NCI-H1105 (cell line): ENCODE measurements at regions not wholly inside any gene's neighbourhood (a gene's known extent, or its start where the extent isn't known, plus 50 kb on each side); places are given as distances from the start of the nearest gene placed in this dataset.
"Not testable (repeated sequence)": the region's sequence is repeated elsewhere in the genome, so short reads cannot be mapped to it uniquely, and the experiment has no call there.

ENCODE experiments used
- DNase-seq: peaks from one replicate; lab custom pipeline; 2025; lab: John Stamatoyannopoulos, UW

DNA sequence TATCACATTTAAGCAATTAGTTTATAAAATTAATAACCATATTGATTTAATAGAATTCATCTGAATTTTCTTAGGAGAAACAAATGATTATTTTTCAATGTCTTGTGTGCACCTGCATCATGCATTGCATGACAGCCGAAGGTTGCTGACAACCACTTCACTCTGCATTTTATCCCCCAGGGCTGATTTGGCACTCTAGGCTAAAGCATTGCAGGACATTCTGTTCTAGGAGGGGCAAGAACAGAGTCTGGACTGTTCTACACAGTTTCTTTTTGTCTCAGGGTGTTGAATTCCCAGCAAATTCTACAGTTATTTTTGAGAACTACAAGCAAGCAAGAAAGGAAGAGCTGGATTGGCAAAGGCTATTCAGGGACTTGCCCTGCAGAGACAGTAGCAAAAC, 570.4 kb upstream of the EYS start:
- DNase-seq: no peak

DNA sequence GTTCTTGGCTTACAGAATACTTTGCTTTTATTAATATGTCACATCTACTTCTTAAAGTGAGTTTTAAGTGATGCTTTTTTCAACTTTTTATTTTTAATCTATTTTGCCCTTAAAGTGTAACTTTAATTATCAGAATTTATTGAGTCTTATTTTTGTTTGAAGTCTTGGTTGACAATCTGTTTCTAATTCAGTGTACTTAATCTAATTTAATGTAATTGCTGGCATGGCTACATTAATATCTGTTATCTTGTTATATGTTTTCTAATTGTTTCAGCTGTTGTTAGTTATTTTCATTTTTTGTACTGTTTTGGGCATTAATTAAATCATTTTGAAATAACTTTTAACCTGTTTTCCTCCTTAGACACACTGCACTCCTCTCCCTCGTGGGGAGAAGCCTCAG, 558.7 kb upstream of the EYS start:
- DNase-seq: no peak

DNA sequence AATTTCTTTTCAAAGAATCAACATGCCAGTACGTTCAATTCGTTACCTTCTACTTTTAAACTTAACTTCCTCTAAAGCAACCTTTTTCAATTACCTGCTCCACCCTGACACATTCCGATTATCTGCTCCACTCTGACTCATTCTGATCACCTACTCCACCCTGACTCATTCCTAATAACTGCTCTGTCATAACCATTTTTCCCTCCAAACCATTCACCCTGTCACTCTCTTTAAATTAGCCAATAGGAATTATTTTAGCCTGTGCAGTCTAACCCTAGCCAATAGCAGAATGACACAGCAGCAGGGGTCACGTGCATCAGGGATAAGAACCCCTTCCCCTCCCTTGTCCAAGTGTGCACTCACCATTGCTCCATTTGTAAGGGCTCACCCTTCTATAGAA, 557.4 kb upstream of the EYS start:
- DNase-seq: no peak

DNA sequence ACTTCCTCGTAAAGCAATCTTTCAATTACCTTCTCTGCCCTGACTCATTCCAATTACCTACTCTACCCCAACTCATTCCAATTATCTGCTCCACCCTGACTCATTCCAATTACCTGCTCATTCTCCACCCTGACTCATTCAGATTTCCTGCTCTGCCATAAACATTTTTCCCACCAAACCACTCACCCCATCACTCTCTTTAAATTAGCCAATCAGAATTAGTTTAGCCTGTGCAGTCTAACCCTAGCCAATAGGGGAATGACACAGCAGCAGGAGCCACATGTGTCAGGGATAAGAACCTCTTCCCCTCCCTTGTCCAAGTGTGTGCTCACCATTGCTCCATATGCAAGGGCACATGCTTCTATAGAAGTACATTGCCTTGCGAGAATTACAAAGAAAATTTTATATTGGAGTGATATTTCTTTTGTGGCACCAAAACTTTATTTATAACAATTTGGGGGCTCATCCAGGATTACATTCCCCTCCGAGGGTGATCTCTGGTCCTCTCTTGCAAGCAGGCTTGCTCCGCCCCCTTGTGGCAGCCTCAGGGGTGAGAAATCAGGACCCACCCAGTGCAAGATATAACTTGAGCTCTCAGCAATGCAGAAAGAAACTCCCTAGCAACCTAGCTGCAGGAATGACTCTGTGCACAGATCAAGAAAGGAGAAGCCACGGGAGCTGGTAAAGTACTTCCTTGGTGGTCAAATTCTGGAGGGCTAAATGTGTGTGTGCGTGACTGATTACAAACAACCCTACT, 551.9 kb upstream of the EYS start:
- not testable (repeated sequence) for DNase-seq

DNA sequence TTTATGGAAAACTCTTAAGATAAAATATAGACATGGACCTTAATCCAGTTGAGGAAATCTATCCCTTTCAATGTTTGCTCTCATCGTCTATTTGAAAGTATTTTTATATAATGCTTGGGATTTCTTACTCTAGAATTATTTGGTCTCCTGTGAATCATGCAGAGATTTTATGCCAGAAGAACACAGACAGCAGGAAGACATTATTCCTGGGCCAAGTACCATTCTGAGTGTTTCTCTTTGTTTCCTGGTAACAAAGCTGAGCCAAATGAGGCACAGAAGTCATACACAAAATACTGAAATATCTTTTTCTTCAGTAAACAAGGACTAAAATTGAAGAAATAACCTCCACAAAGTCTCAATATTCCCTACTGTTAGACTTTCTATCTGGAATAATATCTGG, 538.2 kb upstream of the EYS start:
- DNase-seq: no peak

DNA sequence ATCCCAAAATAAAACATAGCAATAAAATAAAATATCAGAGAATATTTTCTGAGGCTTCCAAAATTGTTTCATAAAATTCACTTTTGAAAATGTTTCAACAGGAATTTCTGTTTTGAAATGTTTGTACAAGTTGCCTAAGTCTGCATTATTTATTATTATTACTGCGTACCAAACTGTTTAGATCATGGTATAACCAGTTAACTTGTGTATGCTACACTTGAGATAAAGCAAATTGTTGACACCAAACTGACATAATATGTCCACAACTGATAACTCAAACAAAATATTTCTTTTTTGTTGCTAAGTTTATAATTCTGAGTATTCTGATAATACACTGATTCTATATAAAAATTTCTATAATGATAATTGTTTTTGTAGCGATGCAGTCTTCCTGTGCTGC, 531.8 kb upstream of the EYS start:
- DNase-seq: no peak

DNA sequence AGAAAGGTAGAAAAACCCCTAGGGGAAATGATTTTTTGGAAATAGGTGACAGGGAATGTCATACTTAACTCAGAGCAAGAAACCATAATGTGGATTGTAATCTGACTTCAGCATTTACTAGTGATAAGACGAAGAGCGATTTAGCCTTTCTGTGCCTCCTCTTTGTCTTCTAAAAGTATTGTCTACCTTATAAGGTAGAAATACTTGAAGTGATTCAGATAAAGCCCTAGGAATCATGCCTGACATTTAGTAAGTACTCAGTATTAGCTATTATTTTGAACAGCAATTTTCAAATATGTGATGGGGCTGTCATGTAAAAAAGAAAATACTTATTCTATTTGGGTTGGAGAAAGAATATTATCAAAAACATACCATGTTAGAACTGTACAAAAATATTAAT, 525.9 kb upstream of the EYS start:
- DNase-seq: no peak

DNA sequence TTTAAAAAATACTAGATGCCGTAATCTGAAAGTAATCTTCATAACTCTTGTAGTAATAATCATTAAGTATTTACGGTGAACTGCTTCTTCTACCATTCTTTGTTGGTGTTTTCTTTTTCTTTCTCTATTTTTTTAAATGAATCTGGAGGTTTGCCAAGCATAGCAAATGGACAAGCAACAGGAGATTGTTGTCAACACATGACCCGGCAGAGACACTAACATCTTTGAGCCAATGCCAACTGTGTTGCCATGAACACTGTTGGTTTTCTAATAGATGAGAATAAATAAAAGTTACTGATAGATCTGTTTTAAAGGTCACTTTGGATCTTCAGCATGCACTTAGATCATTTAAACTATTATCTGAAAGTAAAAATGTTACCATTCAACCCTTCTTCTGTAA, 523.6 kb upstream of the EYS start:
- DNase-seq: peak; percentile 60

DNA sequence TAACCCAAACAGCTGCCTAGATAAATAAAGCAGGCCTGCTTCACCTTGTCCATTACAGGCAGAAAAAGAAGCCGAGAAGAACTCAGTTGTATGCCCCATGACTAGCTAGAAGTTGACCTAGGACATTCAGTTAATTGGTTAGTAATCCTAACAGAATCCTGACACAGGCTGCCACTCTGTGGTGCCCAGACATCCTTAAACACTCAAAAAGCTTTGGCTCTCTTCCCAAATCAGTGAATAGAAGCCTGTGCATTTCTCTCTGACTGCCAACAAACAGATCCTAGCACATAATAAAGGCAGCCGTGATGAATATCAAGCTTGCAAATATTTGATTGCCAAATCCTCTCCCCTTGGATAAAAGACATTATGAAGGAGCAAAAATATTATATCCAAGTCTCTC, 519.1 kb upstream of the EYS start:
- peak; percentile 90 for DNase-seq

DNA sequence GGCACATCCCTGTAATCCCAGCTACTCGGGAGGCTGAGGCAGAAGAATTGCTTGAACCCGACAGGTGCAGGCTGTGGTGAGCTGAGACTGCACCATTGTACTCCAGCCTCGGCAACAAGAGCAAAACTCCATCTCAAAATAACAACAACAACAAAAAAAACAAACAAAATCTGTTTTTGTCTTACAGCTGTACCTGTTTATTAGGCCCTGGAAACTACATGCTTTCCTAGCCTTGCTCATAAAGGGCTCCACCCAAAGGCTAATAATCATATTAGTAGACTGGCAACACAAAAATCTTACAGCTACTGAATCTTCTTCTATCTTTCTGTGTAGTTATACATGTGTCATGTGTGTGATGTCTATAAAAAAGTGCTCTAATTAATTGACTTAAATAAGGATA, 503.9 kb upstream of the EYS start:
- DNase-seq: no peak

DNA sequence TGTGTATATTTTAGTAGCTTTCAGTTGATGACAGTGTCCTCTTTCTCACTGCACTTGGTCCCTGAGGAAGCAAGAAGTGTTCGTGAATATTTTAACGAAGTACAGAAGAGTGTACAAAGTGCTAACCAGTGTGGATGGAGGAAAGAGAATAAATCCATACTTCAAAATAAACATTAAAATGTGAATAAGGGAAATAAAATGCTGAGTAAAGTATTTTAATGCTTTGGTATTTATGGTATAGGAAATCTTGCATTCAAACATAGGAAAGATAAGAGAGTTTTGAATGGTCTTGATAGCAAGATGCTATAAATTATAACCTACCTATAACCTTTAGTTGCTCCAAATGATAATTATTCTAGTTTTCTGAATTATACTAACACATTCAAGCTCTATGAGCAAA, 493.4 kb upstream of the EYS start:
- no peak for DNase-seq

DNA sequence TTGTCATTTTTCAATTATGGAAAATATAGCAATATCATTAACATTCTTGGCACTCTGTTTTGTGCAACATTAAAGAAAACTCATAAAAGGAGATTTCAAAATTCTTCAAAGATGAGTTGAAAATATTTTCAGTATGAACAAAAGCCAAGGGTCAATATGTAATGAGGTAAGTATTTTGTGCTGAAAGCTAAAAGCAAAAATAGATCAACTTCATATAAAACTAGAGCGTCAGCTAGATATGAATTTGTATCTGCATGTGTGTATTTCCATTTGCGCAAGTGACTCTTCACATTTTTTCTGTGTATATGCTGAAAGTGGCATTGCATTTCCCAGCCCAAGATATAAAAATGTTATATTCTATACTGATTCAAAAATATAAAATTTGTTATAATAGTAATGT, 492.1 kb upstream of the EYS start:
- DNase-seq: no peak

DNA sequence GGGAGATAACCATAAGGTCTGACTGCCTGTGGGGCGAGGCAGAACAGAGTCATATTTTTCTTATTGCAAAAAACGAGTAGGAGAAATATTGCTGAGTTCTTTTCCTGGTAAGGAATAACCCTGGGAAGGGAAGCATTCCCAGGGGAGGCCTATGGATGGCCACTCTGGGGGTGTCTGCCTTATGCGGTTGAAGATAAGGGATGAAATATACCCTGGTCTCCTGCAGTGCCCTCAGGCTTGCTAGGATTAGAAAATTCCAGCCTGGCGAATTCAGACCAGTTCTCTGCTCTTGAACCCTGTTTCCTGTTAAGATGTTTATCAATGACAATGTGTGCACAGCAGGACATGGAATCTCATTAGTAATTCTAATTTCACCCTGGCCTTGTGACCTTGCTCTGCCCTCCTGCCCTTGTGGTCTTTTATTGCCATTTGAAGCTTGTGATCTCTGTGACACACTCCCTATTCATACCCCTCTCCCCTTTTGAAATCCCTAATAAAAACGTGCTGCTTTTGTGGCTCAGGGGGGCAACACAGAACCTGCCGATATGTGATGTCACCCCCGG, 491.1 kb upstream of the EYS start:
- no peak for DNase-seq

DNA sequence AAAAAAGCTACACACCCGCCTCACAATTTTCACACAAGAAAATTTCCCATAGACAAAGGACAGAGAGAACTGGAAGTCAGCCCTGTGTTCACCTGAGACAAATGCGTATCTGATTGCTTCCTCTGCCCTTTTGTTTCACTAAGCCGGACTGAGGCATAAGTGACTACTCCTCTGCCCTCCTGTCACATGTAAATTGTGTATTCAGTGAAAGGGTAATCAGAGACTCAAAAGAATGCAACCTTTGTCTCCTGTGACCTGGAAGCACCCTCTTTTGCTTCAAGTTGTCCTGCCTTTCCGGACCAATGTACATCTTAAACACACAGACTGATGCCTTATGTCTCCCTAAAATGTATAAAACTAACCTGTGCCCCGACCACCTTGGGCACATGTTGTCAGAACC, 483.8 kb upstream of the EYS start:
- DNase-seq: no peak

DNA sequence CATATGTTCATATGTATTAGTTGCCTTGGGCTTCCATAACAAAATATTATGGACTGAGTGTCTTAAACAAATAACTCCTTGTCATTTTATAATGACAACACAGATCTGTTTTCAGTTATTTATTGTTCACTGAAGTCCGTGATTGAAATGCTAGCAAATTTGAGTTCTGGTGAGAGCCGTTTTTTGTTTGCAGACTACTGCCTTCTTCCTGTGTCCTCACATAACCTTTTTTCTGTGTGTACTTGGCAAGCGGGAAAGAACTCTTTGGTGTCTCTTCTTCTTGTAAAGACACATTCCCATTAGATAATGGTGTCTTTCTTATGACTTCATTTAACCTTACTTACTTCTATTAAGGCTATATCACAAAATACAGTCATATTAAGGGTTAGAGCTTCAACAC, 482.9 kb upstream of the EYS start:
- DNase-seq: no peak

DNA sequence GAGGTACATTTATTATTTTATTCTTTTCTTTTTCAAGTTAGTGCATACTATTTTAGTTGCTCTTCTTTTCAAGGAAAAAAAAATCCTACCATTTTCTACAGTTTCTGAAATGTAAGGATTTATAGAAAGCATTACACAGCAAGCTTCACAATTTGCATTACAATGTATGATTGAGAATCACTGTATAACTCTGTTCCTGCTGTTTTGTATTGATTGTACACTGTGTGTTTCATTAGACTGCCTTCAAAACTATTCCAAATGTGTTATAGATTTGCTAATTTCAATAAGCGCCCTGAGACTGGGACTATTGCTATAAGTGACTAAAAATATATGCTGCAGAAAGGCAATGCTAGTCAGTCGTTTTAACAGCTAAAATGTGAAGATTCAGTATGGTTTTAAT, 479.7 kb upstream of the EYS start:
- DNase-seq: no peak

DNA sequence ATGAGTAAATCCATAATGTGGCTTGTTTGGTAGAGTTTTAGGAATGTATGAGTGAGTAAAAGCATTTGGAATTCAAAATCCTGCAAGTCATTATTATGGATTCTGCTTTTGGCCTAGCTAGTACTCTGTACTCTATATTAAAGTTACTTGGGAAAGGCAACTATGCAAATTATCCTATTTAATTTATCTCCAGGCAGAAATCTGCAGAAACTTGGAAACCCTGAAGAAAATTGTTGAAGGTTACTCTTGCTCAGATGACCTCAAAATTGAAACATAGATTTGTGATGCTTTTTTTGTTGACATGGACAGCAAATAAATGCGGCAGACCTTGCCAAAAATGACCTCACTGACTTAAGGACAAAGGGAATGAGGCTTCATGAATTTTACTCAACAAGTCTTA, 477.1 kb upstream of the EYS start:
- no peak for DNase-seq

DNA sequence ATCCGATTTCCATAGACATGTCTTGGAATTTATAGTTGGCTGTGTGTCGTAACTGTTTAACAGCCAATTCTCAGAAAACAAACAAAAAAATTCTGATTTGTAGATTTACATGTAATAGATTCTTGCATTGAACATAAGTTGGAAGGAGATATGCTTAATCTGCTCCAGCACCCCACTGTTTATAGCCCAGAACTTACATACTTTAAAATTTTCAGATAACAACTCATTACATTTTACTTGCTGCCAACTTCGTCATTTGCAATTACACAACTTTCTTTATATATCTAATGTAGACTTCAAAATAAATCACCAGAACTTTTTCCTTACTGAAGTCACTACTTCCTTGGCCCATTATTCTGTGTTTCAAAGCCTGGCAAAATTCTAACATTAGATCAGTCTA, 472.3 kb upstream of the EYS start:
- DNase-seq: no peak

DNA sequence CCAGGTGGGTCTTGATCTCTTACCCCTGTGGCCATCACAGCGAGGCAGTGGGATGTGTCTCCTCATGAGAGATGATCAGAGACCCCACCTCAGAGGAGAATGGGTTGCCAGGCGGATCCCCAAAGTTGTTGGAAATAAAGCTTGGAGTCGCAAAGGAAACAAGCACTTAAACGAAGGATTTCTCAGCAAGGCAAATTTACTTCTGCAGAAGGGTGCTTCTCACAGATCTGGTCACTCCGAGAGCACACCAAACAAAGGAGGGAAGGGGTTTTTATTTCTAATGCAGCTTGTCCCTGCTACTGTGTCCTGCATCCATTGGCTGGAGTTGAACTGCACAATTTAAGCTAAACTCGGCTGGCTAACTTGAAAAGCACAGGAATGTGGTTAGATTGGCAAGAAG, 466.6 kb upstream of the EYS start:
- no peak for DNase-seq

DNA sequence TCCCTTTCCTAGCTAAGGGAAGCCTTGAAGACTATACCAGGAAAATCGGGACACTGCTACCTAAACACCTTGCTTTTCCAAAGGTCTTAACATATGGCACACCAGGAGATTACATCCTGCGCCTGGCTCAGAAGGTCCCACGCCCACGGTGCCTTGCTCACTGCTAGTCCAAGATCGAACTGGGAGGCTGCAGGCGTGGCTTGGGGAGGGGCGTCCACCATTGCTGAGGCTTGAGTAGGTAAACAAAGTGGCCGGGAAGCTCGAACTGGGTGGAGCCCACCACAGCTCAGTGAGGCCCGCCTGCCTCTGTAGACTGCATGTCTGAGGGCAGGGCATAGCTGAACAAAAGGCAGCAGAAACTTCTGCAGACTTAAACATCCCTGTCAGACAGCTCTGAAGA, 459.7 kb upstream of the EYS start:
- not testable (repeated sequence) for DNase-seq

DNA sequence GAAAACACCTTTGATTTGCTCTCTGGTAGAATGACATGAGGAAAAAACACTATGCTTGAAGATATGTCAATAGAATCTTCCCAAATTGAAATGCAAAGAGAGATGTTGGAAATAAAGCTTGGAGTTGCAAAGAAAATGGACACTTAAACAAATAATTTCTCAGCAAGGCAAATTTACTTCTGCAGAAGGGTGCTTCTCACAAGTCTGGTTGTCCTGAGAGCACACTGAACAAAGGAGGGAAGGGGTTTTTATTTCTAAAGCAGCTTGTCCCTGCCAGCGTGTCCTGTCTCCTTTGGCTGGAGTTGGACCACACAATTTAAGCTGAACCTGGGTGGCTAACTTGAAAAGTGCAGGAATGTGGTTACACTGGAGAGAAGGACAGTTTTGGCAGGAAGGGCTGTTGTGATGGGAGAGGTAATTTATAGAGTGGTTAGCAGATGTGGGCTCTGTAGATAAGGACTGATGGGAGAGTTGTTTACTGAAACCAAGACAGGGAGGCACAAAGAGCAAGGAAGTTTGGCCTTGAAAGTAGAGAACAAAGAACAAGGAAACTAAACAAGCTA, 454.6 kb upstream of the EYS start:
- no peak for DNase-seq

DNA sequence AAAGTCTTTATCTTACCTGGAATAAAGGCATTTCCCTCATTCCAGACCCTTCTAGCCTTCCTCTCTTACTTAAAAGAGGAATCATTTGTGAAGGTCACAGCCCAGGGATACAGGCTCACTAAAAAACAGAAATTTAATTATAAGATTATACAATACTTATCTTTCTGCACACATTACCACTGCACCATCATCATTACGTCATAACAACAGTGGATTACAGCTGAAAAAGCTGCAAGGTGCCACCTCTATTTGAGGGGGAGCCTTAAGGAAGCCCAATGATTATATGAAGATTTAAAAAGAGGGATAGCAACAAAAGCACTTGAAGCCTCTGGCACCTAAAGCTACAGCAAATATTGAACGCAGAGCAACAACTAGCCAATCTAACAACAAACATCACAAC, 452.9 kb upstream of the EYS start:
- DNase-seq: no peak

DNA sequence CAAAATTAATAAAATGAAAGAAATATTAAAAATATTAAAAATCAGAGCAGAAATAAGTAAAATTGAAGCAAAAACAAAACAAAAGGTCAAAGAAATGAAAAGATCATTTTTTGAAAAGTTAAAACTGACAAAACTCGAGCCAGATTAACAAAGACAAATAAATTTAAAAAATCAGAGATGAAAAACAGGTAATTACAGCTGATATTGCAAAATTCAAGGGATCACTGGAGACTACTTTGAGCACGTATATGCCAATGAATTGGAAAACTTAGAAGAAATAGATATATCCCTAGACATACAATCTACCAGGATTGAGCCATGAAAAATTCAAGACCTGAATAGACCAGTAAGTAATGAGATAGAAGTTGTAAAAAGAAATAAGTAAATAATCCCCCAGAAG, 446.2 kb upstream of the EYS start:
- no peak for DNase-seq

DNA sequence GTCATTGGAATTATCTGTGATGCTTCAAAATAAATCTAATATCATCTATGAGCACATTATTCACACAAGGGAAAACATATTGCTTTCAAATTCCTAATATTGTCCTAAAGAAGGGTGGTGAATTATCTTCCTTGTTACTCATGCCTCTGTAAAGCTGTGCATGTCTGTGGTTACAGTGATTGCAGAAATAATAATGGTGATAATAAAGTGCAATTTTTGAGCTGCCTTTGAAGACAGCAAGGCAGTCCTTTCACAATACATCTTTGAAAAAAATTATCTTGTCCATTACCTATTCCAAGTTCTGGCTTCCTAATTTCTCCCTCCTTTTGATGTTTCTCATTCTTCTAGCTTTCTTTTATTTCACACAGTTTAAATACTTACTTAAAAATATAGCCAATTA, 442.1 kb upstream of the EYS start:
- DNase-seq: no peak
